Smooth muscle cell (in vitro differentiated cells): ENCODE measurements at regions not wholly inside any gene's neighbourhood (a gene's known extent, or its start where the extent isn't known, plus 50 kb on each side); places are given as distances from the start of the nearest gene placed in this dataset.
A peak's percentile ranks its signal among the peaks of the same experiment; 100 is the strongest.

Experiments
- DNase-seq: peaks from one replicate; lab custom pipeline; 2025; ENCODE audit not compliant: unreplicated experiment; lab: John Stamatoyannopoulos, UW
- H2AFZ ChIP-seq: fragments of 200-600 bp; sonication (generic); 2 replicates; pipeline ENCODE4 v1.6.0; 2016; ENCODE audit warnings: antibody characterized with exemption, low read depth, mild to moderate bottlenecking
- H3F3A ChIP-seq: fragments of 200-600 bp; sonication (generic); 2 replicates; pipeline ENCODE4 v1.6.0; 2017; ENCODE audit warnings: antibody characterized with exemption, low read depth
- H3K27ac ChIP-seq: fragments of 200-600 bp; sonication (generic); 2 replicates; pipeline ENCODE4 v1.5.1; 2016; ENCODE audit warnings: low read depth, mild to moderate bottlenecking
- H3K27me3 ChIP-seq: fragments of 200-600 bp; sonication (generic); 2 replicates; pipeline ENCODE4 v1.6.1; 2016; ENCODE audit warnings: low read depth, mild to moderate bottlenecking
- H3K36me3 ChIP-seq: fragments of 200-600 bp; sonication (generic); 2 replicates; pipeline ENCODE4 v1.5.1; 2016; ENCODE audit warnings: low read depth
- H3K4me1 ChIP-seq: fragments of 200-600 bp; sonication (generic); 2 replicates; pipeline ENCODE4 v1.5.1; 2016; ENCODE audit warnings: low read depth
- H3K4me2 ChIP-seq: fragments of 200-600 bp; sonication (generic); 2 replicates; pipeline ENCODE4 v1.6.0; 2016; ENCODE audit warnings: mild to moderate bottlenecking
- H3K4me3 ChIP-seq: fragments of 200-600 bp; sonication (generic); 2 replicates; pipeline ENCODE4 v1.5.1; 2016; ENCODE audit warnings: mild to moderate bottlenecking
- H3K79me2 ChIP-seq: fragments of 200-600 bp; sonication (generic); 2 replicates; pipeline ENCODE4 v1.6.0; 2016; ENCODE audit warnings: low read depth, mild to moderate bottlenecking
- H3K9ac ChIP-seq: fragments of 200-600 bp; sonication (generic); 2 replicates; pipeline ENCODE4 v1.6.0; 2016; ENCODE audit warnings: low read depth
- H3K9me3 ChIP-seq: fragments of 200-600 bp; sonication (generic); replicated peaks from 2 replicates; pipeline ENCODE4 v1.5.1; 2016; ENCODE audit warnings: low read depth
- H4K20me1 ChIP-seq: fragments of 200-600 bp; sonication (generic); 2 replicates; pipeline ENCODE4 v1.6.0; 2016; ENCODE audit warnings: low read depth
- CTCF ChIP-seq: fragments of 200-600 bp; sonication (generic); IDR thresholded peaks from 2 replicates; pipeline ENCODE4 v1.5.1; 2017; ENCODE audit warnings: borderline replicate concordance, mild to moderate bottlenecking, antibody characterized with exemption; ENCODE audit not compliant: insufficient read depth, poor library complexity, severe bottlenecking
- WGBS: methylation state at CpG from one replicate; pipeline ENCODE4 v1.1.7; 2016; ENCODE audit warnings: low lambda C conversion rate; 5-methylcytosine and 5-hydroxymethylcytosine counted together

DNA sequence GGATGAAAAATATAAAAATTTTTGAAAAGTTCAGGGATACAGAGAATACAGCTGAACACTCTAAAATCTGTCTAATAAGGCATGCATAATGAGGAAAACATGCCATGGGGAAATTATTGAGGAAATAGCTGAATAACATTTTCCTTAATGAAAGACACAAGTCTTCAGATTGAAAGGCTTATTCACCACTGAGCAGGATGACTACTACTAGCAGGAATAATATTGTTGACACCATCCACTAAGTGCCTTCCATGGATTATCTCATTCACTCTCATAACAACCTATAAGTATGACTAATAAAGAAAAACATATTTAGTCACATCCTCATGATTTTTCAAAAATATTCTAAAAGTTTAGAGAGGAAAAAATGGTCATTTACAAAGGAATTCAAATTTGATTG is 96.7 kb upstream of the FER start:
- Histone ChIP-seq H3K27ac (peak overlapping the region; percentile 4), H3K9me3 (no peaks in the 10 kb centered on the region), H3K79me2 (no peaks in the 10 kb centered on the region), H3K36me3 (no peaks in the 10 kb centered on the region), H4K20me1 (no peaks in the 10 kb centered on the region), H3K4me2 (no peak overlapping the region), H3K4me3 (no peak overlapping the region), H3K4me1 (no peaks in the 10 kb centered on the region), H3K9ac (no peak overlapping the region), H2AFZ (no peak overlapping the region), H3K27me3 (no peaks in the 10 kb centered on the region), H3F3A (no peaks in the 10 kb centered on the region)
- no peak for TF ChIP-seq CTCF
- no peak for DNase-seq

DNA sequence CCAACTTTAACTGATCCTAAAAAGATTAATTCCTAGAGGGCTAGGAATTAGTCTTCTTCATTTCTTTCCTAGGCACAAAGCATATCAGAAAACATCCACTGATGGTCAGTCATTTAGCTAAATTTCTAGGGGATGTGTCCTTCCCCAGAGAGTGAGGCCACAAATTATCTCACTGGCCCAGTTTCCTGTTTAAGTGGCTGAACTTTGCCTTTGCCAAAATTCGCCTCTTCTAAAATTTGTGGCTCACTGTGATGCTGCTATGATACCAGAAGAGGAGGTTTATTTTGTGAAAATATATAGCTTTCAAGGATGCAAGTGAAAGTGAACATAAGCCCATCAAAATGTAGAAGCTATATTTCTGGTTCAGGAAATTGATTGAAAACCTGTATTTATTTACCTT is 98.1 kb upstream of the FER start:
- TF ChIP-seq CTCF = no peak
- no peak for DNase-seq
- WGBS = 93% methylated on average over 1 of the region's 1 CpG

DNA sequence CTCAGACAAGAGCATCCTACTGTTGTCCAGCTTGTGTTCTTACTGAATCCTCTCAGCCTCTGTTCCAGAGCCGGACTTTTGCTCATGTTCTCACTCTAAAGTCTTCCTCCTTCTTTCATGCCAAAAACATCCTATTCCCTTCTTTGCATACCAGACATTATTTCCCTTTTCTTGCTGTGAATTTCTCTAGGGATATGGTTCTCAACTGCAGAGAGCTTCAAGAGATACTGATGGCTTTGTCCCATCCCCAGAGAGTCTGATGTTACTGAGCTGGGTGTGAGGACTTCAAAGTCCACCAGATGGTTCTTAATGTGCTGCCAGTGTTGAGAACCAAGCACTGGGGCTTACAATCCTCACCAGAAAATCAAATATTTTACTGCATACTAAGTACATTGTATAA is 98.6 kb upstream of the FER start:
- Histone ChIP-seq H3K4me2 (no peak overlapping the region), H4K20me1 (no peaks in the 10 kb centered on the region), H3K4me3 (no peak overlapping the region), H3K9ac (no peak overlapping the region), H3K27ac (no peak overlapping the region), H3K36me3 (no peaks in the 10 kb centered on the region), H3K79me2 (no peaks in the 10 kb centered on the region), H2AFZ (no peak overlapping the region), H3K4me1 (no peaks in the 10 kb centered on the region), H3K9me3 (no peaks in the 10 kb centered on the region), H3F3A (no peaks in the 10 kb centered on the region), H3K27me3 (no peaks in the 10 kb centered on the region)
- 88% methylated on average over 1 of the region's 1 CpG for WGBS
- TF ChIP-seq CTCF = no peak
- no peak for DNase-seq

More for the DNA sequence above, 98.1 kb upstream of the FER start:
- no peaks in the 10 kb centered on the region for H3K79me2 ChIP-seq
- no peaks in the 10 kb centered on the region for H3K4me1 ChIP-seq
- no peak overlapping the region for H3K4me3 ChIP-seq
- H4K20me1 ChIP-seq = no peaks in the 10 kb centered on the region
- no peaks in the 10 kb centered on the region for H3F3A ChIP-seq
- no peaks in the 10 kb centered on the region for H3K9me3 ChIP-seq
- H3K27me3 ChIP-seq = no peaks in the 10 kb centered on the region
- H3K4me2 ChIP-seq = no peak overlapping the region
- no peak overlapping the region for H3K27ac ChIP-seq
- no peak overlapping the region for H2AFZ ChIP-seq
- no peaks in the 10 kb centered on the region for H3K36me3 ChIP-seq
- no peak overlapping the region for H3K9ac ChIP-seq

DNA sequence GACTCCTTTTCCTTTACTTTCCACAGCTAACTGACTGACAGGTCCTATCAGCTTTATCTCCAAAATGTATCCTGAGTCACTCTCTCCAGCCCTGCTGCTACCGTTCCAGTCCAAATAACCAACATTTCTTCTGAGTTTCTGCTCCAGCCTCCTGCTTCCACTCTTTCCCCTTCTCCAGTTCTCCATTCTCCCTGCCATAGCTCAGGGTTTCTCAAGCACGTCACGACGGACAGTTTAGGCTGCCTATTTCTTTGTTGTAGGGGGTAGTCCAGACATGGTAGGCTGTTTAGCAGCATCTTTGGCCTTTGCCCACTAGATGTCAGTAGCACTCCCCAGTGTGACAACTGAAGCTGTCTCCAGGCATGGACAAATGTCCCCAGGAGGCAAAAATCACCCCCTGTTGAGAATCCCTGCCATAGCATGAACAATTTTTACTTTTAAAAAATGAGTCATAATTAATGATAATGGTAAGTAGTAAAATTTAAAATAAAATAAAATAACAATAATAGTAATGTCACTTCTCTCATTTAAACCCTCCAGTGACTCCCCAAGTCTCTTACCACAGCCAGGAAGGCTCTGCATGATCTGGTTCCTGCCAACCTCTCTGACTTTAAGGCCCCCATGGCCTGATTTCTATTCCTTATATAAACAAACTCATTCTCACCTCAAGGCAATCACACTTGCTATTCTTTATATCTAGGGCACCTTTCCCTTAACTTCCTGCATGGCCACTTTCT is 105.4 kb upstream of the FER start:
- peak overlapping the region; percentile 81 for H2AFZ ChIP-seq
- no peaks in the 10 kb centered on the region for H3K79me2 ChIP-seq
- H3K27me3 ChIP-seq = no peaks in the 10 kb centered on the region
- WGBS = 1% methylated on average over 4 of the region's 4 CpGs
- TF ChIP-seq CTCF = peak; percentile 81
- peaks cover 19% of the 10 kb centered on the region for H3F3A ChIP-seq
- DNase-seq = peak; percentile 2
- no peaks in the 10 kb centered on the region for H4K20me1 ChIP-seq
- H3K36me3 ChIP-seq = no peaks in the 10 kb centered on the region
- H3K4me3 ChIP-seq = no peak overlapping the region
- H3K4me2 ChIP-seq = peak overlapping the region; percentile 72
- H3K9me3 ChIP-seq = no peaks in the 10 kb centered on the region
- no peak overlapping the region for H3K27ac ChIP-seq
- no peak overlapping the region for H3K9ac ChIP-seq
- peaks cover 10% of the 10 kb centered on the region for H3K4me1 ChIP-seq
